GM21367 (cell line): ENCODE measurements at regions not wholly inside any gene's neighbourhood (a gene's known extent, or its start where the extent isn't known, plus 50 kb on each side); places are given as distances from the start of the nearest gene placed in this dataset.

Source experiments
- ATAC-seq: cut with Tn5 transposase; IDR thresholded peaks from one replicate; pipeline ENCODE4 v1.9.1; 2021; ENCODE audit not compliant: unreplicated experiment

DNA sequence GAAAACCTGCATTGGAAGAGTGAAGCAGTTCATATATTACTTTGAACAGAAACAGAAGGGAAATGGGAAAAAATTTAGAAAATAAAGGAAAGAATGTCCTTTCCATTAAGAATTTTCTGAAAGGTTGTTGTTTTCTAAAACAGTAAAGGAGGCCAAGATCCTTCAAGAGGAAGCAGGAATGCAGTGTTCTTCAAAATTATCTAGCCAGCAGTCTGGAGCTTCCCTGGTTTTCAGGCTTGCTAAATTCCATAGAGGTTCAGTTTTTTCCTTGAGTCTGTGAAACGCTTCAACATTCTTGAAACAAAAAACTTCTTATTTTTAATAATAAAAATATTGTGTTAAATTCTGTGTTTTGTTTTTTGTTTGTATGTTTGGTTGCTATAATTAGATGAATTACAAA is 189.0 kb upstream of the ANO3 start:
- no peak for ATAC-seq

DNA sequence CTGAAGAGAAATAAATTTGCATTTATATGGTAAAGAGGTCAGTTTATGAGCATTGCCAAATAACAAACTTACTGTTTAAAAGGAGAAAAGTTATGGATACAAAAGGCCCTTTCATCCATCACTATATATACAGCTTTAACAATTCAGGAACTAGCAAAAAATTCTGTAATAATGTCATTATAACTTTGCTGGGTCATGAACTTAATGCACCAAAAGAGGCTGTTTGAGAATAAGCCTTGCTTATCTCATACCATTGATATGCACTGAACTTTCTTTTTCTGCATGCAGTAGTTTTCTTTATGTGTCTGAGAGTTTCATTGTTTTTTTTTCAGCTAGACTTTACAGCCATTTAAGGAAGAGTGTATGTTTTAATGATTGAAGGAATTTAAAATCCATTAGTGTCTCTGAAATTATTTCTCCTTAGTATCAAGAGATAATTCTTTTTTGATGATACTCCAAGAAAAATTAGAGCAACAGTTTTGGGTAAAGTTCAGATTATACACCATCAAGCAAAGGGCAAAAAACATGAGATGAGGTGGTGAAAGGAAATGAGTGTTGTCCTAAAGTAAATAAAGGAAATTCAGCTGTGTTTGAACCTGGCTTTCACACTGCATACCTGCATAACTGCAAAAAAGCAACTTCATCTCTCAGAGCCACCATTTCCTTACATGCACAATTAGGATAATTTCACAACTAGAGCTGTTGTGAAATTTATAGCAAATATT is 188.2 kb upstream of the ANO3 start:
- ATAC-seq: no peak

DNA sequence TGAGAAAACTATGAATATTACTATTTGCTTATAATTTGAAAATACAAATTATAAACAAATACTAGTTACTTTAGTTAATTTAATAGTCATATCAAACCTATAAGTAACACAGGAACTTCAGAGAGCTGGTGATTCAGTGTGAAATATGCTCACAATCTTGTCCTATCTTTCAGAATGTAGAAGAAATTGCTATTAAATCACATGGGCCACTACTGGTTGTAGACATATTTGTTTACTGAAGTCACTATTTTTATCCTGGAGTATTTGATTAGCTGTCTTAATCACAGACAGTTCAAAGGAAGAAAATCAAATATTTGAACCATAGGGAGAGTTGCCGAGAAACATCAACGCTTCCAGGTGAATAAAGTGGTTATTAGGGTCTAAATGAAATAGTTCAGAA is 187.6 kb upstream of the ANO3 start:
- no peak for ATAC-seq

DNA sequence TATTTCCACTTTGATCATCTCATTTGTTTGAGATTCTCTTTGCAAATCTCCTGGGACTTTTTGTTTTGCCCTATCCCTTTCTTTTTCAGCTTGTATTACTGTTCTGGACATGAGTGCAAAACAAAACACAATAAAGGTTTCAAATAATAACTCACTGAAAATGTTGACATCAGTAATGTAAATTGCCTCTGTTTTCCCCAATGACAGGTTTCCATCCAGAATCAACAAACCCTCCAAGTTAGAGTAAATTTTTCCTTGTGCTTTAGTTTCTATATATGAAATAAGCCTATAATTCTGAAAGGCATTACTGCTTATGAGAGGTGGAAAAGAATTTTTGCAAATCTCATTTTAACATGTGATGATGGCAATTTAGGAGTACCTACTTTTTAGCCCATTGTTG is 187.0 kb upstream of the ANO3 start:
- no peak for ATAC-seq

DNA sequence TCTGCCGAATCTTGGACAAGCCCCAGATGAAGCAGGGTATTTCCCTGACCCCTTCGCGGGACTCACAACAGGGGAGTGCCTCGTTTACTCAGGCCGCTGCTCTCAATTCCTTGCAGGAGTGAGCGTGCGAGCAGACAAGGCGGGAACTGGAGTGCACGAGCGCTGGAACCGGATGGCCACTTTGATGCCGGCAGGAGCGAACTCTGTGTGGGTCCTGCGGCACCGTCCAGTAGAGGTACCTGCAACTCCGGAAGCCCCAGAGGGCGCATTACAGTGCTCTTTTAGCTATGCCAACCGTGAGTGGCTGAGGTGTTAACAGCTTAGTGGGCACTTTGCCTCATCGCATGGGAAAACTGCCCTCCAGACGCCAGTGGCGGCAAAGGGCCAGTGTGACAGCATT is 182.3 kb upstream of the ANO3 start:
- ATAC-seq: no peak

DNA sequence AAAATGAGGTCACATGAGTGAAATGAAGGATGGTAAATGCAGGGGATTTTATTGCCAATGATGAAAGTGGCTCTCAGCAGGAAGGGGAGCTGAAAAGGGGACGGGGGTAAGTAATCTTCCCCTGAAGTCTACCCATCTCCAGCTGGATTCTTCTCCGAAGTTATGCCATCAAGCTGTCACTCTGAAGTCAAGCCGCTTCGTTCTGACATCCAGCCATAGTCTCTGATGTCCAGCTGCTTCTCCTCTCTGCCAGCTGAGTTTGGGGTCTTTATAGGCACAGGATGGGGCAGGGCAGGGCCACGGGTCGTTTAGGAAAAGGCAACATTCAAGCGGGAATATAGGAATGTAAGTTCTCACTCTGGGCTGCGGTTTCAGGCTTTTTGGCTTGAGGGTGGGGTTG is 181.9 kb upstream of the ANO3 start:
- ATAC-seq: no peak

DNA sequence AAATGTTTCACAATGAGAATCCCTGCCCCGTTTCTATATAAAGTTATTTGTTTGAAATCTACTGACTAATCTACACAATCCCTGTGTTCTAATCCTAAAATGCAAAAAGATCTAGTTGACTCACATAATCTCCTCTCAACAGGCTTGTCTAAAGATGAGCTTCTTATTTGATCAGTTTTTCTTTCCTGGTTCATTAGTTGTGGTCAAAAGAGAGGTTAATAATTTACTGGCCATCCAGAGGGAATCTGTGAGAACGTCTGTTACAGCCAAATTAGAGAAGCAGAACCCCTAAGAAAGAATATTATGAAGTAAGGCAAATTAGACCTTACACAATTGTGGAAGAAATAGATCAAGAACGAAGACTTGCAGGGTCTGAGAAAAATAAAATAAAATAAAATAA is 173.7 kb upstream of the ANO3 start:
- no peak for ATAC-seq

DNA sequence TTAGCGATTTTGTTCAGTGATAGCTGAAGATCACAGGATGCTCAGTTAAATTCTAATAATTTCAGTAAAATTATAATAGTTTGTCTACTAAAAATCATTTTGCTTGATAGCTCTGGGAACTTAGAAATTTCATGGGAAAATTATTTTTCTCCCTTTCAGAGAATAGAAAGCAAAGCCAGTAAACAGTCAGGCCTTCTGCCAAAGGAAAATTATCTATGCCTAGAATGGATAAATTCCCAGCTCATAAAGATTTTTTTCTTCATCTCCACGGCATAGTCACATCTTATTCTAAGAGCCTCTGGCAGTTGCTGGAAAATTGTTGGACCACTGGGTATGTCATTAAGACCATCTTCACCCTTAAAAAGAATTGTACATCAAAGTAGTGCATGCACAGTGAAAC is 169.6 kb upstream of the ANO3 start:
- ATAC-seq: no peak

DNA sequence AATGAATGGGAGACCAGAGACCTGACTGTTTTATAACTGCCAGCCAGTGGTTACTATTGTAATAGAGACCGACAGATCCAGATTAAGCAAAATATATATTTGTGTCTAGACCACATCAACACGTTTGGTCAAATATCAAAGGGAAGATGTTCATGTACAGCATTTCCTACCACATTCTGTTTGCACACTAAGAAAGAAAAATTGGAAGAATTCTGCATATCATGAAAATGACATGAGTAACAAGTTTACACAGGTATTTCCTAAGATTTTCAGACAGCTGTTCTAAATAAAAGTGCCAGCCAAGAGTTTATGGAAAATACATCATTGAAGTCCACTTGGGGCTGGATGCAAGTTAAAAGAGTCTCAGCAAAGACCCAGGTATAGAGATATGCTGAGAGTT is 145.5 kb upstream of the ANO3 start:
- no peak for ATAC-seq

DNA sequence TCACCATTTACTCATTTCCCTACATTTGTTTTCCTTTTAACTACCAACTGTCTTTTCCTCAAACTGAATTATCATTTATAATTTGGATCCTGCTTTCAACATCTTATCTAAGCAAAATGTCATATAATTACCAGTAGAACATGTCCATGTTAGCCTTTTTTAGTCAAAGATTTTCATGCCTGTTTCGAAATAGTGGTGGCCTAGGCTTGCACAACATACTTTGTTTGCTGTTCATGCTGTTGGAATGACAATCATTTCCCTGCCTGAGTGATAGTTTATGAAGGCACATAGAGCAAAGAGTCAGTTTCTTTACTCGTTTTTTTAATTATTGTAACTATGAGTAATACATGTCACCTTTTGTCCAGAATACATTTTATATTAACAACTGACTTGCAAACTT is 144.3 kb upstream of the ANO3 start:
- ATAC-seq: no peak

DNA sequence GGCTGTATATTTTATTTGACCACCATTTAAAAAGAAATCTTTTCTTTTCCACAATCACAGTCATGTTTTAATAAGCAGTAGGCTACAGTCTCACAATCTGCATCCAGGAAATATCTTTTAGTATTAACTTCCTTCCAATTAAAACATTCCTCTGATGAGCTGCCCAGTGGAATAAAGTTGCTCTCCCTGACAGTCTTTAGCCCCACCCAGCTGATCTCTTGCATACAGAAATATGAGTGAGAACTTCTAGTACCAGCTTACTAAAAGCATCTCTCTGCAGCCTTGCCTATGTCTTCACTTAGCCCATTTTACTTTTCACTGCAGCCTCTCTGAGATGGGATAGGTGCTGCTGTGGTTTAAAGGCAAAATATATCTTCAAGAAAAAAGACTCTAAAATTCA is 143.4 kb upstream of the ANO3 start:
- no peak for ATAC-seq

DNA sequence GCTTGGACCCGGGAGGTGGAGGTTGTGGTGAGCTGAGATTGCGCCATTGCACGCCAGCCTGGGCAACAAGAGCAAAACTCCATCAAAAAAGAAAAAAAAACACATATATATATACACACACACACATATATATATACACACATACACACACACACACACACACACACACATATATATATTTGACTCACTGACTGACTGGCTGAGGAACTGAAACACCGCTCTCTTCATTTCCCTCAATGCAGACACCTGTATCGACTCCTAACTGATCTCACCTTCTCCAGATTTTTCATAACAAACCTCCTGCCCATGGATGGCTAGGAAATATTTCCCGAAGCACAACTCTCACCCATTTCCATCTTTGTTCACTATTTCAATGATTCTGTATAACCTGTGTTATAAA is 140.7 kb upstream of the ANO3 start:
- ATAC-seq: no peak

DNA sequence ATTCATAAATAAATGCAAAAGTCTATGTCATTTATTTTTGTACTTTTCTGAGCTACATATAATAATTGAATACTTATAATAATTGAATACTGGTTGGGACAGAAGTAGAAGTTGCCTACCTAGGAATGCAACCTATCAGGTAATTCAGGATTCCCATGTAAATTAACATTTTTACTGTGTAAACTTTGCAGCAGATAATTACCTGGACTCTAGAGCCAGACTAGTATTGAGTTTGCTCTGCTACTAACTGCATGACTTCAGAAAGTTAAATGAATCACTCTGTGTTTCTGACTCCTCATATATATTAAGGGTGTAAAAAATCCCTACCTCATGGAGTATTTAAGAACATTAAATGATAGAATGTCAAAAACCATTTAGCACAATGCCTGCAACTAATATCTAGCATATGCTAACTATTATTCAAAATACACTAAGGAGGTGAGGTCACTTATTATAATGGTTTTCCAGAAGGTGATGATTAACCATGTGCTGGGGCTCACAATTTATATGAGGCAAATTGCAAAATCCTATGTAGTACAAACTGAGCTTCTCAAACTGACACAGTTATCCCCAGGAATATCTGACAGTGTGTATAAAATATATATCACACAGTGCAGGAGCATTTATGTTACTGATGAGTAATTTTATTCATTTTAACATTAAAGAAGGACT is 138.1 kb upstream of the ANO3 start:
- ATAC-seq: no peak

DNA sequence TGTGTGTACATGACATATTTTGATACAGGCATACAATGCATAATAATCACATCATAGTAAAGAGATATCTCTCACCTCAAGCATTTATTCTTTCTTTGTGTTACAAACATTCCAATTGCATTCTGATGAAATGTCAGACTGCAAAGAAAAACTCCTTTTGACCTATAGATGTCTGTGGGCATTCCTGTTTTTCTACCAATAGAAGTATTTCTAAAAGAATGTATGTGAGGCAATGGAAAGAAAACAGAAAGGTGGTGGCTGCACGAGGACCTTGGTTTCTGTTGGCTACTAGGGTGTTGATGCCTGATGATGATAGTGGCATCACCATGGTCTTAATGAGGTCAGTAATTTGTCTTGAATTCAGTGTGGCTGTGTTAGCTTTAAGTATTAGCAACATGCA is 137.0 kb upstream of the ANO3 start:
- no peak for ATAC-seq

DNA sequence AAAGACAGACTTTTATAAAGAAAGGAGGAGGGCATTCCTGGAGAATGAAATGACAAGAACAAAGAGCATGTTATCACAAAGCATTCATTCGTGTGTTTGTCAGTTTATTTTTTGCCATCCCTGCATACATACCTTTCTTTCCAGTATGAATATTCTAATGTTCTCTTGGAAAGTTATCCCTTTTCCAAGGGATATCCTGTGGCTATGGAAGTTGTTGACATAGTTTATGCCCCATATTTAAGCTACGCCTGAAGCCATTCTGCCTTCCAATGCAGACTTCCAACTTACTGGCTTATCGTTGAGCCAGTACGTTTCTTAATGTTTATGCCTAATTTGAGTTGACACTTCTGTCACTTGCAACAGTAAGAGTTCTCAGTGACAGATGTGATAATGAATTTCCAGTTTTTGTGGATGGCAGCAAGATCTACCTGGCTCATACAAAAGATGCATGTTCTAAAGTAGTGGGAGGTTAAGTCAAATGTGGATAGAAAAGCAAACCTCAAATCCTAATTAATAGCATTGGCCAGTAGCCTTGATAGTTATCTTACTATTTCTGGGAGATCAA is 133.3 kb upstream of the ANO3 start:
- ATAC-seq: no peak

DNA sequence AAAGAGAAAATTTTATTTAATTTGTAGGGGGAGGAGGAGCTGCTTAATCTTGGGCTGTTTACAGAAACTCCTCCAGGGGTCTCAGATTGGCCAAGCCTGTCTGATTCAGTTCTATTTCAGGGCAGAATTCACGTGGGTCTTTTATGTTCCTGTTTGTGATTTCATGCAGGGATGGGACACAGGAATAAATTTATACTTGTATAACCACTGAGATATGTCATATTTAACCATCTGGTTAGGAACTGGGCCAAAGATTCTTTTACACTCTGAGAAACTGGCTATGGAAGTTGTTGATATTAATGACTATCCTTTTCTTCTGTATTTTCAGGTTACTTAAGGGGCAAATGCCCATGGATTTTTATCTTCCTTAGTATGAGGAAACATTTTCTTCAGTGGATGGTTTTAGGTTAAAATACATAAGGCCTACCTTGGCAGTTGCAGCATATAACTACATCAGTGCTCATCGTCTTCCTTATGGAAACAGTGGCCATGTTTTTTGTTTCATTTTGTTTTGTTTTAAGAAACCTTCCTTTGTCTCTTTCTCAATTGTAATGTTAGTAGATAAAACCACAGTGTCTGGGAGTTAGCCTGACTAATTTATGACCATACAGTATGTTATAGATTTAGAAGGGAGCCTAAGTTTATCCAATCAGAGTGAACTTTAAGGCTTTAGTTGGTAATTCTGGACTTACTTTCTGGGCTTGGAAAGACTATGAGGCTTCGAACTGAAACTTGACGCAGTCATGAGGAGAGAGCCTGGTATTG is 132.4 kb upstream of the ANO3 start:
- no peak for ATAC-seq

DNA sequence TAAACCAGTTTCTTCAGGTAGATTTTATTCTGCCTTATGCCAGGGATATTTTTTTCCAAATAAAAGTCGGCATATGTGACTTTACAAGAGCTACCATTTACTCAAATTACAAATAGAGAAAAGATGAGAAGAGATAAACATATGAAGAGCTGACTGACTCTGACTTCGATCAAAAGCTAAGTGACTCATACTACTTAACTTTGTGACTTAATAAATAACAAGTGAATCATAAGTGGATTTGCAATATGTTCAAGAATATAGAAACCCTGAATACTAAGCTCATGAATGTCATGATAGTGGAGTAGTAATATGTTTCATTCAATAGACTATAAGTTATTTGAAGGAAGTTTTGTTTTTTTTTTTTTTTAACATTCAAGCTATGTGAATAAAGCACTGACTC is 130.5 kb upstream of the ANO3 start:
- no peak for ATAC-seq

DNA sequence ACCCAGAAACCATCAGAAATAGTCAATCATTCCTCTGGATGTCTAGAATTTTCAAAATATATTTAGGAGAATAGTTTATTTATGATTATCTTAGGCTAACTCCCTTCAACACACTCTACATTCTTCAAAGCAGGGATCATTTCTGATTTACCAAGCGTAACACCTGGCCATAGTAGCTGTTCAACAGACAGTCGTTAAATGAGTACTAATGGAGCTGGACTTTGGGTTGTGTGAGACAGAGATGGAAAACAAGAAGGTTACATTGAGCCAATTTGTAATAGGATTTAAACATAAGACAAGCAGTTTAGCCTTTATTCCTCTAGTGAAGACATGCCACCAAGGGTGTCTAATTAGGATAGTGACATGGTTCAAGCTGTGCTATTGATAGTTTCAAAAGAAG is 129.2 kb upstream of the ANO3 start:
- ATAC-seq: no peak

DNA sequence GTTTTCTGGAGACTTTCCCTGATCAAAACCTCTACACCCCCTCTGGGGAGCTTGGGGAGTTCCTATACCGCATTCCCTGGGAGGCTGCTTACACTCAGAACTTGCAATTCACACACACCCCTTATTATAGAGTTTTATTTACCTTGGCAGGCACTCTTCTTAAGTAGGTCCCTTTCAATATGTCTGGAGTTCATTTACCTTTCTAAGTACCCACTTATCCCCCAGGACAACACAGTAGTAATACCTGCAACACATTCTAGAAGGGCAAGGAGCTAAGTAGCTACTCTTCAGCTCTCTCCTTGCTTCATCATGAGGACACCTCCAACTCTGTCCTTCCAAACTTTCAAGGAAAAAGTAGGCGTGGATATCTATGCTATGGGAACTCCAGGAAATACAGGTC is 127.8 kb upstream of the ANO3 start:
- no peak for ATAC-seq

DNA sequence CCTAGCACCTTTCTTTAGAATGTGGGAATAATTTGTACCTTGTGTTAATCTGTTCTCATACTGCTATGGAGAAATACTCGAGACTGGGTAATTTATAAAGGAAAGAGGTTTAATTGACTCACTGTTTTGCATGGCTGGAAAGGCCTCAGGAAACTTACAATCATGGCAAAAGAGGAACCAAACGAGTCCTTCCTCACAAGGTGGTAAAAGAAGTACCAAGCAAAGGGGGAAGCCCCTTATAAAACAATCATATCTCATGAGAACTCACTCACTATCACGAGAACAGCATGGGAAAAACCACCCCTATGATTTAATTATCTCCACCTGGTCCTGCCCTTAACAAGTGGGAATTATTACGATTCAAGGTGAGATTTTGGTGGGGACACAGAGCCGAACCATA is 127.1 kb upstream of the ANO3 start:
- no peak for ATAC-seq

DNA sequence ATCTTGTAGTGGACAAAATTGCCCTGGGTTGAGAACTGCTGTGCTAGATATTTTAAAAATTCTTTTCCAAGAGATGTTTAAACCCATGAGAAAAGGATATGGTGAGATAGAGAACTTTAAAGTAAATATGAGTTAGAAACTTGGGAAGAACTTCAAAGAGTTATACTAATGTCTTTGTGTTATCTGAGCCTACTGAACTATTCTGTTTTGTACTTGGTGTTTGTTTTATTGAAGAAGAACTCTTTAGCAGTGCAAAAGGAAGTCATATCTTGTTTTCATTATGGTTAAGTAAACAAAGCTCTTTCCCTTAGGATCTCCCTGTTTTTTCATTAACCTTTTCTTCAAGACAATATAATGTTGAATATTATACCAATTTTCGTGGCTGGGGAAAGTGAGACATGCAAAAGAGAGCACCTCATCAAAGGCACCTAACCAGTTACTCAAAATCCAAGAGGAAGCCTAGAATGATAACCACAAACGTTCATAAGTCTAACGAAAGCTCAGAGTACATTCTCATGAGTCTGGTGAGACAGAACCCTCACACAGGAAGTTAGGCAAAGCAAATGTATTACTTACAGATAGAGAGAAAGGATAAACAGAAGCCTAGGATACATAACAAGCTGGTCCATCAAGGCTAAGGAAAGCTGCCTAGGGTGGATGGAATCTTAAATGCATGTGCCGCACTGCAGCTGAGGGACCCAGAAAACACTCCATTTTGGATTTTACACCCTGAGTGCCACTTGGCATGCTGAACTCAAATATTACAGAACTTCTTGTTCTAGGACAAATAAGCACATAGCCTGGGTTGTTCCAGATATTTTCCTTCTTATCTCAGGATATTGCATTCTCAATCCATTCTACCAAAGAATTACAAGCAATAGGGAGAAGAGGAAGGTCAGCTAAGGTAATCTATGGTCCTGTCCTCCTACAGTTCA is 112.5 kb upstream of the ANO3 start:
- no peak for ATAC-seq
